ENCODE measurements at regions not wholly inside any gene's neighbourhood (a gene's known extent, or its start where the extent isn't known, plus 50 kb on each side); places are given as distances from the start of the nearest gene placed in this dataset.

DNA sequence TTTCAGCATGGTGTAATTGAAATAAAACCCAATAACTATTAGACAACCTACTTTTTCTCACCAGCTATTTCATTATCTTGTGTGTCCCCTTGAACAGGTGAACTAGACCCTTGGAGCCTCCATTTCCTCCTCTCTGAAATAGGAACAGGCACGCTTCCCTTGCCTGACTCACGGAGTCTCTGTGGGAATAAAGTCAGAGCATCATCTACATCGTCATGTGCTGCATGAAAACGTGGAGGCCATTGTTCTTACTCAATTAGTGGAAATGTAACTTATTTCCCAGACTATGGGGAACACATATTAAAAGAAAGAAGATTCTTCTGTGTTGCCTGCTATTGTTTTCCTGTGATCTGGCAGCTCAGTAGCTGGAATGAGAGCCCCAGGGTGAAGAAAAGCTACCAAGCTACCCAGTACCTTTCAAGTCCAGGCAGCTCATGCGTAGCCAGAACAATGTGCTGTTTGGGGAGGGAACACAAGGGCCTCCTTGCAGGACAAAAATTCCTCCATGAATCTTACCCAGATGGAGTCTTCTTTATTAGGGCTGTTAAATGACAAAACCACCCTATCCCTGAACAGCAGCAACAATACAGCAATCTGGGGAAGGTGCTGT lies 59.8 kb downstream of the SOX11 start:
- DNase-seq (ENCODE audit: low read depth in 2 of 2), result no peak

DNA sequence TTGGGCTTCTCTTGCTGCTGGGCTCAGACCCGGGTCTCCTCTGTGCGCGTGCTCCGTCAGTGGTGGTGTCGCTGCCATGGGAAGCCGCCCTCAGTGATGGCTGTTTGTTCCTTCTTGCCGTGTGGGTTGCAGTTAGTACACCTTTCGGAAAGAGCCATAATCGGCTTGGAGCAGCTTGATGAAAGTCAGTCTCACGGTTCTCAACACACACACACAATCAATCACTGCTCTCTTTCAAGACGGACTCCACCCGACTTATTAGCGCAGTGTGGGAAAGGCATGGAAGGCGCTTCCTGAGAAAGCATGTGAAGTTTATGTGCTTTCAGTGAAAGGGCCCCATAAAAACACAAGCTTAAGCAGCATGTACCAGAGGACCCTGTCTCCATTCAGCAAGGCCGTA lies 64.1 kb downstream of the SOX11 start:
- no peak for DNase-seq (ENCODE audit: low read depth in 2 of 2)

DNA sequence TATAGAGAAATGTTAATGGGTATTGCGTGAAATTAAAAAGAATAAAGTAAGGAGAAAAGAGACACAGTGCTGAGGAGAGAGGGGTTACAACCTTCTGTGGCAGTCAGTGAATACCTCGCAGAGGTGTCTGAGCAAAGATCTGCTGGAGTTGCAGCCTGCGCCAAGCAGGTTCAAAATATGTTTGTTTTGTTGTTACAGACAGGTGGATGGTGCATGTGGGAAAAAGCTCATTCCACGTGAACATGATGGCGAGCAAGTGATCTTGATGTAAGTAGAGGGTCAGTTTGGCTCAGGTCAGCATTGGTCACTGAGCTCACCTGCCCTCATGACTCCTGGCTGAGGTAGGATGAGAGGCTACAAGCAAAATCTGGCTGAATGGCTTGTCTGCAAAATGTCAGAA lies 66.2 kb downstream of the SOX11 start:
- DNase-seq (ENCODE audit: low read depth in 2 of 2), result no peak

DNA sequence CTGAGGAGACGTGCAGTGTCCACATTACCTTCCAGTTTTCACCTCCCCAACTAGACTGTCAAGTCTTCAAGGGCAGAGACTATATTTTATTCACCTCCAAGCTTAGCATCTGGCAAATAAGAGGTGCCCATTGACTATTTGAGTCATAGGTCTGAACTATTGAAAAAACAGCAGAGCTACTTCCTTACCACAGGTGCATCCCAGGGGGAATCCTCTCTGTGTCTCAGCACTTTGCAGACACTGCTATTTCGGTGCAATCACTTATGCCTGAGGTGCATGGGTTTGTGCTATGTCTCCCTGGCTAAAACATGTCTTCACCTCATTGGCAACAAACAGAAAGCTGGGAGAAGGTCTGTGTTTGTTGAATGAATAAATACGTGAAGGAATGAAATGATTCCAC lies 67.8 kb downstream of the SOX11 start:
- DNase-seq (ENCODE audit: low read depth in 2 of 2), result no peak

DNA sequence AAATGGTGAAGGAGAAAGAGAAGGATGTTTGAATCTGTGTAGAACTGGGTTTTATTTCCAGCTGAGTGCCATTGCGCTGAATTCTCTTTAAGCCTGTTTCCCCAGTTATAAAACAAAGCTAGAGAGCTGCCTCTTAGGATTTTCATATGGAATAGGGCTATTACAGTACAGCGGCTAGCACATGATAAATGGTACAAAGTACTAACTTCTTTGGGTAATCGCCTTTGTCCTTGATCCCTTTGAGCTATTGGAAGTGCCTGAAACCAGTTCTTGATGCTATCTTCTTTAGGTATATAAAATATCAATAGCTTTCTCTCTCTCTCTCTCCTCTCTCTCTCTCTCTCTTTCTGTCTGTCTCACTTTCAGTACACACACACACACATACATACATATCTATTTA lies 71.3 kb downstream of the SOX11 start:
- no peak for DNase-seq (ENCODE audit: low read depth in 2 of 2)

DNA sequence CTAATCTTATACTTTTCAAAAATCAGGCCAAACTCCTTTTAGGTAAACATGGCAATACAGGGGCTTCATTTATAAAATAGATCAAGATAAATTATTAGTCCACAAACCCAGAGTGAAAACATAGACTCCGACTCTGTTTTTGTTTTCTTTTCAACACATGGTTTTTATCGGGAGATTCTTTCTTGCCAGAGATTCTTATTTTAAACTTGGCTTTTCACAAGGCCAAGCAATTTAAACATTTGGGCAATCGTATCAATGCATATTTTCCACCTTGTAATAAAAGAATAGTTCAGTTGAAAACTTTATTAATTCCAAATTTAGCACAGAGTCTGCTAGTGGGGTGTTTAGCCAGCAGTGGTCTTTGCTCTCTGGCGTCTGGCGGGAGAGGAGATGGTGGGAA lies 71.9 kb downstream of the SOX11 start:
- DNase-seq (ENCODE audit: low read depth in 2 of 2), result no peak

DNA sequence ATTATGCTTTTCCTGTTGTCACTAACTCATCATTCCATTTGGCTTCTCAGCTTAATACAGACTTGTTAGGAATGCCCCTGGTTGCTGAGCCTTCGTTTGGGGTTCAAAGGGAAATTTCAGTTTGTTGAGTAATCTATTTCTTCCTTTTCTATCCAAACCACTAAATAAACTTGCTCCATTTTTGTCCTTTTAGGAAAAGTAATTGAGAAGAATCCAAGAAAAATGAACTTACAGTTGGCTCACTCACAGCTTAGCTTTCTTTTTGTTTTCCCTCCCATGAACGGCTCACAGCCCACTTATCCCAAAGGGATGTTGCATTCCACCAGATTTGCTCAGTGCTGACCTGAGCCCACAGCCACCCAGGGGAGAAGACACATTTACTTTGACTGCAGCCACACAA lies 73.9 kb downstream of the SOX11 start:
- DNase-seq (ENCODE audit: low read depth in 2 of 2), result no peak

DNA sequence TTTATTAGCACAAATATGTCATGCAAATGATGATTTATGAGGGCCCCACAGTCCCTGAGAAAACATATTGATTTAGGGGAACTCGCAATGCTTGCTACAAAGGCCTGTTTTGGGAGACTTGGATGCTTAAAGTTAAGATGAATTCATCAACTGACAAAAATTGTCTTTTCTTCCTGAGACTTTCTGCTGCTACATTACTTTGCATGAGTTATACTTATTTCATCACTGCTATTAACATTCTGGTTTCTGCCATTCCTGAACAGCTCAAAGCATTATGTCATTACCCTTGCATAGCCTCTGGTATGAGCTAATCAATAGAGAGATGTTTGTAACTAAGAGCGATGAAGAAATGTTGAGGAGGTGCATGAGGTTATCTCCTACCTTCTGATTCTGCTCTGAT lies 74.4 kb downstream of the SOX11 start:
- DNase-seq (ENCODE audit: low read depth in 2 of 2), result no peak

DNA sequence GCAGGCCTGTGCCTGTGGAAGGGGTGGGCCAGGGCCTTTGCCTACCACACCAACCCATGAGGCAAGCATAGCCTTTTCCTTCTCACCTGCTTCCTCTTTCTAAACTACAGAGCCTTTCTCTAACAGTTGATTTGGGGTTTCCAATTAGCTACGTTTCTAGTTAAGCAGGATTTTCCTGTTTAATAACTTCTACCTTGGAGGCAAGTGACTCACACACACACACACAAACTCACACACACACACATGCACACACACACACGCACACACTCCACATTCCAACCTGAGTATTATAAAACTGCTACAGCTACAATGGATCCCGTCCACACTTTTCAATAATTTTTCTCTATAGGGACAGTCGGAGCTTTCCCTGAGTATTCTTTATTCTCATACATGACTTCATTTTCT lies 84.9 kb downstream of the SOX11 start:
- no peak for DNase-seq (ENCODE audit: low read depth in 2 of 2)

DNA sequence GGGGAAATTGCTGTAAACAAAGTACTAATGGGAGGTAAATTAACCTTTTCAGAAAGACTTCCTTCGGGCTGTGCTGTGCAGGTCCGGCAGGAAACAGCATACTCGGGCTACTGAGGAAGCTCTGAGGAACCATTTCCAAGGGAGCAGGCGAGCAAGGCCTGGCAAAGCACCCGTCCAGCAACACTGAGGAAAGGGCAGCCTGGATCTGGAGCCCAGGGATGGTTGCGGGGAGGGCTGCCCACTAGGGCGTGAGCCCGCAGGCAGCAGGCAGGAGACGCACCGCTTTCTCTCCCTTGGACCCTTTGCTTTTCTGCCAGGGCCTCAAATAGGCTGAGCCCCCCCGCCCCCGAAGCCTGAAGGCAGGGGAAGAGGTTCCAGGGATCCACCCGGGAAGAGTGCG lies 89.5 kb downstream of the SOX11 start:
- no peak for DNase-seq (ENCODE audit: low read depth in 2 of 2)

DNA sequence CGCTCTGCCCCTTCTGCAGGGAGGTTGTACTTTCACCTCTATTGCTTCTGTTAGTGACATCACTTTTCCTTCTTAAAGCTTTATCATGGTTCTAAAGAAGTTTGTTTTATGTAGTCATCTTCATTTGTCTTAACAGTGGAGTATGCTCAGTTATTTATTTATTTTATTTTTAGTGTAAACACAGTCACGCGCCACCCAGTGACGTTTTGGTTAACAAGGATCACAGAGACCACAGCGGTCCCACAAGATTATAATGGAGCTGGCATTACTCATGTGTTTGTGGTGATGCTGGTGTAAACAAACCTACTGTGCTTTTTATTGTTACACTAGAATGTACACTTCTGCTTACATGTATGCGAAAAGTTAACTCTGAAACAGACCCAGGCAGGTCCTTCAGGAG lies 89.9 kb downstream of the SOX11 start:
- no peak for DNase-seq (ENCODE audit: low read depth in 2 of 2)

DNA sequence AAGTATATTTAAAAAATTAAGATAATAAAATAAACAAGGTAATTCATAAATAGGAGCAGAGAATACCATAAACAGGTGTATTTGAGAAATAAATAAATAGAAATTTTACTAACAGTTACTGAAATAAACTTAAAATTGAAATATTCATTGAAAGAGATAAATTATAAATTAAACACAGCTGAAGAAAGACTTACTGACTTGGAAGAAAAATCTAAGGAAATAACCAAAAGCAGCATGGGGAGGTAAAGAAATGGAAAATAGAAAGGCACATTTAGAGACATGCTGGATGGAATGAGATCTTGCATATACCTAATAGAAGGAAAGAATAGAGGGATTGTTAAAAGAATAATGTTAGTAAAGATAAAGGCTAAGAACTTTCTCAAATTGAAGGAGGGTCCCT lies 96.3 kb downstream of the SOX11 start:
- no peak for DNase-seq (ENCODE audit: low read depth in 2 of 2)

DNA sequence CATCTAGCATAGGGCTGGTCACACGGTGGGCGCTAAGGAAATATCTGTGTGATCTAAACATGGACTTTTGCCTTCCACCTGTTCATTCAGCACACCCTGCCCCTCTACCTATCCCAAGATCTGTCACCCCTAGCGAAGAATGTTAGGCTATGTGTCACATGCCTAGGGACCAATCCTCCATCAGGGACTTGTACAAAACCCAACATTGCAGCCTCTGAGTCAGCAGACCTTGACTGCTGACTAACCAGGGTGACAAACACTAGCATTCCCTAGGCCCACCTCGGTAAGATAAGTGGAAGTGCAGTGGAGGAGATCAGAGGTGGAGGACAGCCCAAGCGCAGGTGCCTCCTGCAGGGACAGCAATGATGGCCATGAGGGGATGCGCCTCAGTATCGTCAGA lies 99.2 kb downstream of the SOX11 start:
- no peak for DNase-seq (ENCODE audit: low read depth in 2 of 2)

DNA sequence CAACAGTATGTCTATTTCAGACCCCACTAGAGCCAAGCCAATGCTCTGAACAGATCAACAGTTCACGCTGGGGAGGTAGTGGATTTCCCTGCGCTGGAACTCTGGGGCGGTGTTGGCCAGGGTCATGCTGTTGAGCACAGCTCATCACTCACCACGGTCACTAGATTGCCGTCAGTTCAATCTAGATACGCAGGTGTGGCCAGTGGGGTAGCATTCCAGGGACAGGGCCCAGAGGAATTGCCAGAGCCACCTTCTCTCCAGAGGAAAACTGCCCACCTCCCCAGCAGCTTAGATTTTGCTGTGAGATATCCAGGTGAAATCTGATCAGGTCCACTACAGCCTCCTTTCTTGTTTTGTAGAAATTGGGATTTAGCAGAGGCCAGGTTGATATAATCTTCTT lies 101.8 kb downstream of the SOX11 start:
- DNase-seq (ENCODE audit: low read depth in 2 of 2), result no peak

DNA sequence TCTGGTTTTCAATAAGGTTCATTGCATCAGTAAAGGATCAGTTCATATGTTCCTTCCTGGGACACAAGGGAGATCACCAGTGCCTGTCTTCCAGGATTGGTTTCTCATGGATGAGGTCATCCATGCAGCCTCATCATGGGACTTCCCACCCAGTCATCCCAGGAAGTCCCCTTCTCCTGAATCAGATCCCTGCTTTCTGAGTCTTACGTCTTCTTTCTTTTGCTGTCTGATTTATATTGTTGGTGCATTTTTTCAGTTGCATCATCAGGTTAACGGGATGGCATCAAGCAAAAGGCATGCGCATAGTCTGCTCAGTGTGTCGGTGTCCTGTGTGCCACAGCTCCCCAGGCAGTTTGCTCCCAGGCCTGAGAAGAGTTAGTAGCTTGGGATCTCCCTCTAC lies 105.9 kb downstream of the SOX11 start:
- no peak for DNase-seq (ENCODE audit: low read depth in 2 of 2)

DNA sequence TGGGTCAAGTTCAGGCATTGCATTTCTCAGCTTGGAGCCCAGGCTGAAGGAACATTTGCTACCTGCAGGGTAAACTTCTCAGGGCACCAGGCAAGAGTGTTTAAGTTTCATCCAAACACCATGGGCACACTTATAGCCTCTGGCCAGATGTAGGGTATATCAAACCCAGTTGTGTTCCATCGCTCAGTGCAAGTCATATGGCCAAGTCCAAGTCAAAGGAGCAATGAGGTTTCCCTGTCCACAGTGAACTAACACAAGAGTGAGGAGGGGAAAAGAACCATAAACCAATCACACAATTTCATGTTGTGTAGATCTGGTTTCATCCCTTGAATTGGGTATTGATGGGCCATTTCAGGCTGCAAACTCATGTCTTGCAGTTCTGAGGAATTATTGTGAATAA lies 107.2 kb downstream of the SOX11 start:
- DNase-seq (ENCODE audit: low read depth in 2 of 2), result no peak

DNA sequence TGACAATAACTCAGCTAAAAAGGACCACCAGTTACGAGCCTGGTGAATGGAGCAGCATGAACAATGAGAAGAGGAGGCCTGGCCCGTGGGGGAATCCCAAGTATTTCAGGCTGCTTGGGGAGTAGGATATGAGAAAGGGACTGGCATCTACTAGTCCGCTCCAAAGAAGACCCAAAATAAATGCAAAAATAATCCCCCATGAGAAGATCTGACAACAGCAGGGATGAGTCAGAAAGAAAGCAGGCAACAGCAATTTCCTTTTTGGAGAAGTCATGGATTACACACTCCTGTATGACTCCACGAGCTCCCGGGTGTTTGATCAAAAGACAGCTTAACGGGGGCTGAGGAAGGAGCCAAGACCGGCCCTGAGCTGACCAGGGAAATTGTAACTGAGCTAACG lies 111.4 kb downstream of the SOX11 start:
- no peak for DNase-seq (ENCODE audit: low read depth in 2 of 2)

DNA sequence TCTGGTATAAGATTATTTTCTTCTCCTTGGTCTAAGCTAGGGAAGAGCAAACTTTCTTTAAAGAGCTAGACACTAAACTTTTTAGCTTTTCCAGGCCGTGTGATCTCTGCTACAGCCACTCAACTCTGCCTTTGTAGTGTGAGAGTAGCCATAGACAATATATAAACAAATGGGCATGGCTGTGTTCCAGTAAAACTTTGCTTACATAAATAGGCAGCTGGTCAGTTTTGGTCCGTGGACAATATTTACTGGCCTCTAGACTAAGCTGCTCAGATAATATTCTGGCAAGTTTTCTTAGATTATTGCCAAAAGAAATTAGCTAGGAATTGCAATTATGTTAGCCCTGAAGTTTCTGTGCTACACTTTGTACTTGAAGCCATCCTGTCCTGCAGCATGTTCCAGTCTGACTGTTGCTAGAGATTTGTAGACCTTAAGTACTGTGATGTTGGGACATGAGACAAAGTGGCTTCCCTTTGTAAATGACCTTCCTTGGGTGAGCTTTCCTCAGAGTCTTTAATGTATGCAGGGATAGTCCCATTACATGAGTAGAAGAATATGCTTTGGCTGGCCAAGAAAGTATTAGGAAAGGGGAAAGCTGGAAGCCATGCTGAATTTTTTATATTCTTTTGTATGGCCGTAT lies 126.9 kb downstream of the SOX11 start:
- no peak for DNase-seq (ENCODE audit: low read depth in 2 of 2)

DNA sequence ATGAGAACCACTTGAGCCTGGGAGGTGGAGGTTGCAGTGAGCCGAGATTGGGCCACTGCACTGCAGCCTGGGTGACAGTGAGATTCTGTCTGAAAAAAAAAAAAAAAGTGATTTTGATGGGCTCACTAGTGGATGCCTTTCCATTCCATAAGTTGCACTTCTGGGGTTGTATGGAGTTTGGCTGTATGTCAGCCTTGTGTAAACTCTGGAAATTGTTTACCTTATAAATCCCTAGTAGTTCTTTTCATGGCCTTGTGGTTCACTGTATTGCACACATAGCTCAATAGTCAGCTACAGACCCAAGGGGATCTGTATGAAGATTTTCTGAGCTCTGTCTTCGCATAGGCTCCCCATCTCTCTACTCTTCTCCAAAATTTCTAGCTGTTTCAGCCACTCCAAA lies 131.9 kb downstream of the SOX11 start:
- DNase-seq (ENCODE audit: low read depth in 2 of 2), result no peak

DNA sequence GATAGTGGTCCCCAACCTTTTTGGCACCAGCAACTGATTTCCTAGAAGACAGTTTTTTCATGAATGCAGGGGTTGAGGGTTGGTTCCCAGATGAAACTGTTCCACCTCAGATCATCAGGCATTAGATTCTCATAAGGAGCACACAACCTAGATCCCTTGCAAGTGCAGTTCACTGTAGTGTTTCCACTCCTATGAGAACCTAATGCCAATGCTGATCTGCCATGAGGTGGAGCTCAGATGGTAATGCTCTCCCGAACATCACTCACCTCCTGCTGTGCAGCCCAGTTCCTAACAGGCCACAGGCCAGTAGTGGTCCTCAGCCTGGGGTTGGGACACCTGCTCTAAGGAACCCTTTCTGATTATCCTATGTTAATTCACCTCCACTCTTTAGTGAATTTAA lies 133.5 kb downstream of the SOX11 start:
- no peak for DNase-seq (ENCODE audit: low read depth in 2 of 2)

DNA sequence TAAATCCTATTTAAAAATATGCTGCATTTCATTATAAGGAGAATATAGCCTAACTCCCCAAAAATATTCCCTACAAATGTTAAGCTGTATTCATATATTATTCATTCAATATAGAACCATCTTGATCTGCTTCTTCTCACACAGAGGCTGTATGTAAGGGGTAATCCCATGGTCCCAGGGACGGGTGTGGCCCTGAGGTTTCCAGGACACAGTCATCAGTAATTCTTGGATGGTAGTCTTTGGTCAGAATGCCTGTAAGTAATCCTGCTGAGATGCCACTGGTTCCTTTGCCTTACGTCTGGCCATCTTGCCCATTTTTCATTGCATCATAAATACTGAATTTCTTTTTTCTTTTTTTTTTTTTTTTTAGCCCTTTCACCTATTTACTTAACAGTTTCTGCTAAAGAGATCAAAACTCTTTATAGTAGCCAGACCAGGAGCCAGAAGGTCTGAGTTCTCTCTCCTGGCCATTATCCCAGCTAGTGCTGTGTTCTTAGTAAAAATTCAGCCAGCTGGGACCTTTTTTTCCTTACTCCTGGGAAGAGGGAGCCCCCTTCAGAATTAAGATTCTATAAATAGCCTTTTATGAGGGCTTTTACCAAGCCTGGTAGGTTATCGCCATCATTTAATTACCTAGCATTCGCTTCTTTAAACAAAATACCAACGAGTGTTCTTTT lies 134.9 kb downstream of the SOX11 start:
- DNase-seq (ENCODE audit: low read depth in 2 of 2), result no peak

DNA sequence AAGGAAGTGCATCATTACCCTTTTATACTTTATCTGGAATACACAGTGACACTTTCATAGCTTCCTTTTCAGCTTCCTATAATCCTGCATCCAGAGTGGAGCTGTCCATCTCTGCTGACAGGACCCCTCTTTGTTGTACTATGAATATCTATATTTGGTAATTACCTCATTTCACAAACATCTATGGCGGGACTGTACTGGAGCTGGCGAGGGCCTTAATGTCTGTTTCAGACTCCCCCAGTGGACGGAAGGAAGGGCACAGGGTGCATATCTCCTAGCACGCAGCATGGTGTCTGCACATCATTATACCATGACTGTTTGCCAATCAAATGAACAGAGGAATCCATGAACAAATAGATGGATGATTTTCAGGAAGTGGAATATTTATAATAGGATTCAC lies 142.3 kb downstream of the SOX11 start:
- DNase-seq (ENCODE audit: low read depth in 2 of 2), result no peak

DNA sequence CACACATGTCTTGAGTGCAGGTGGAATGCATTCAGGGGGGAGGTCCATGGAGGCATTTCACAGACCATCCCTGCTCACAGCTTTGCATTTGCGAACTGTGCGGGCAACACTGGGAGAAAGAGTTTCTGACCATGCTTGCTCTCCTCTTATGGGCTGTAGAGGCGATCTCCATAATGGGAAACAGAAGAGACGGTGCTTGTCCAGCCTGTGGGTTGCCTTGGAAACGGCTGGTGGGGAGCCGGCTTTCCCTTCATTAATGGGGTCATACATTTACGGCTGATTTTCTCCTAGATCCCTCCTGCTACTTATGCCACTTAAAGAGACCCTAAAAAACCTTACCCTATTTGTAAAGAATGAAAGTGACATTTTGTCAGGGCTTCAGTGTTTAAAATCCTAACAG lies 147.4 kb downstream of the SOX11 start:
- DNase-seq (ENCODE audit: low read depth in 2 of 2), result no peak

DNA sequence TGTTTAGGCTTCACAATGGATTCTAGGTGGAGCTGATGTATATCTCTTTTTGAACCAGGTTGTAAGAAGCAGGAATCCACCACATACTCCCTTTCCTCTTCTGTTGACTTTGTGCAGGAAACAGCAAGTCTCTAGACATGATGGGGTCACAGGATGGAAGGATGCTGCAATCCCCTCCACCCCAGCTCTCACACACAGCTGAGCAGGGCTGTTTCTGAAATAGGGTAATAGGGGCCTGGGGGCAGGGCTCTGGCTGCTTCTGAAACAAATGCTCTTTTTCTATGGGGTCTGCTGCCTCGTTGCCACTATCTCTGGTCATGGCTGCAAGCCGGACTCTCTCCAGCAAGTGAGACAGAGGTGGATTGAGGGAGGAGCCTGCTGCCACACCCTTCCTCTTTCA lies 148.9 kb downstream of the SOX11 start:
- DNase-seq (ENCODE audit: low read depth in 2 of 2), result no peak
